Osteoblast (primary cell): ENCODE measurements at regions not wholly inside any gene's neighbourhood (a gene's known extent, or its start where the extent isn't known, plus 50 kb on each side); places are given as distances from the start of the nearest gene placed in this dataset.

Experiments used
- DNase-seq: peaks from one replicate; pipeline ENCODE4 v3.0.0; 2011; ENCODE audit warnings: low spot score, mixed read lengths; ENCODE audit not compliant: insufficient read length; ENCODE audit errors: missing footprints
- H2AFZ ChIP-seq: 2 replicates; pipeline ENCODE4 v1.6.0; 2011; ENCODE audit warnings: mild to moderate bottlenecking, low read length
- H3K27ac ChIP-seq: 2 replicates; pipeline ENCODE4 v1.5.1; 2011; ENCODE audit warnings: mild to moderate bottlenecking, low read depth, low read length, moderate library complexity
- H3K27me3 ChIP-seq: 2 replicates; pipeline ENCODE4 v1.6.0; 2012; ENCODE audit warnings: mild to moderate bottlenecking, control low read depth, inconsistent platforms, low read length, moderate library complexity; ENCODE audit not compliant: insufficient read depth
- H3K36me3 ChIP-seq: 2 replicates; pipeline ENCODE4 v1.5.1; 2011; ENCODE audit warnings: mild to moderate bottlenecking, low read length, control low read depth, moderate library complexity; ENCODE audit not compliant: insufficient read depth
- H3K4me1 ChIP-seq: 2 replicates; pipeline ENCODE4 v1.5.1; 2011; ENCODE audit warnings: mild to moderate bottlenecking, low read length, control low read depth, moderate library complexity; ENCODE audit not compliant: insufficient read depth
- H3K4me2 ChIP-seq: 2 replicates; pipeline ENCODE4 v1.6.0; 2011; ENCODE audit warnings: mild to moderate bottlenecking, low read length; ENCODE audit not compliant: insufficient read depth
- H3K4me3 ChIP-seq: fragments of 200-600 bp; sonication (generic); 3 replicates; pipeline ENCODE4 v1.5.1; 2012; ENCODE audit warnings: mild to moderate bottlenecking, low read length, inconsistent platforms; ENCODE audit not compliant: insufficient read depth
- H3K79me2 ChIP-seq: 2 replicates; pipeline ENCODE4 v1.6.0; 2012; ENCODE audit warnings: mild to moderate bottlenecking, low read length, control low read depth, inconsistent platforms; ENCODE audit not compliant: insufficient read depth
- H3K9me3 ChIP-seq: 2 replicates; pipeline ENCODE4 v1.5.1; 2011; ENCODE audit warnings: low read depth, low read length, control low read depth
- H4K20me1 ChIP-seq: 2 replicates; pipeline ENCODE4 v1.6.0; 2012; ENCODE audit warnings: mild to moderate bottlenecking, low read length, control low read depth; ENCODE audit not compliant: insufficient read depth
- CTCF ChIP-seq: IDR thresholded peaks from 2 replicates; pipeline ENCODE4 v1.5.1; 2011; ENCODE audit warnings: mild to moderate bottlenecking, low read depth, low read length, moderate library complexity; ENCODE audit errors: extremely low read depth

GRCh38 chr10:78118591-78118990, 84.9 kb downstream of the RPS24 start:
- no peak for TF ChIP-seq CTCF
- Histone ChIP-seq H3K27me3 (peaks cover 52% of the 10 kb centered on the region), H3K27ac (no peak overlapping the region), H3K36me3 (no peaks in the 10 kb centered on the region), H3K9me3 (peaks cover 7% of the 10 kb centered on the region), H3K4me2 (no peak overlapping the region), H4K20me1 (no peaks in the 10 kb centered on the region), H3K79me2 (no peaks in the 10 kb centered on the region), H3K4me3 (no peak overlapping the region), H3K4me1 (no peaks in the 10 kb centered on the region), H2AFZ (no peak overlapping the region)
- no peak for DNase-seq

- no peaks in the 10 kb centered on the region for H3K79me2 ChIP-seq
- no peak for DNase-seq
- H3K4me1 ChIP-seq, result no peaks in the 10 kb centered on the region
- no peak overlapping the region for H3K4me2 ChIP-seq
- H4K20me1 ChIP-seq, result no peaks in the 10 kb centered on the region
- no peak for TF ChIP-seq CTCF
- no peak overlapping the region for H3K4me3 ChIP-seq
- no peak overlapping the region for H2AFZ ChIP-seq
- H3K36me3 ChIP-seq, result no peaks in the 10 kb centered on the region
- peaks cover 7% of the 10 kb centered on the region for H3K9me3 ChIP-seq
- H3K27ac ChIP-seq, result no peak overlapping the region
- peaks cover 20% of the 10 kb centered on the region for H3K27me3 ChIP-seq
Measured at GRCh38 chr10:78121801-78122200, 88.1 kb downstream of the RPS24 start.

GRCh38 chr10:78124167-78124566, 90.5 kb downstream of the RPS24 start:
- TF ChIP-seq CTCF, result no peak
- Histone ChIP-seq H3K4me1 (no peaks in the 10 kb centered on the region), H3K79me2 (no peaks in the 10 kb centered on the region), H4K20me1 (no peaks in the 10 kb centered on the region), H2AFZ (no peak overlapping the region), H3K27ac (no peak overlapping the region), H3K4me3 (no peak overlapping the region), H3K27me3 (peaks cover 7% of the 10 kb centered on the region), H3K36me3 (no peaks in the 10 kb centered on the region), H3K9me3 (peaks cover 7% of the 10 kb centered on the region), H3K4me2 (no peak overlapping the region)
- no peak for DNase-seq

- no peaks in the 10 kb centered on the region for H3K79me2 ChIP-seq
- H3K9me3 ChIP-seq, result no peaks in the 10 kb centered on the region
- no peaks in the 10 kb centered on the region for H3K36me3 ChIP-seq
- H3K27me3 ChIP-seq, result peaks cover 16% of the 10 kb centered on the region
- H3K4me1 ChIP-seq, result no peaks in the 10 kb centered on the region
- no peak for TF ChIP-seq CTCF
- H3K4me3 ChIP-seq, result no peak overlapping the region
- no peak for DNase-seq
- H2AFZ ChIP-seq, result no peak overlapping the region
- no peak overlapping the region for H3K27ac ChIP-seq
- H4K20me1 ChIP-seq, result no peaks in the 10 kb centered on the region
- H3K4me2 ChIP-seq, result no peak overlapping the region
Measured at GRCh38 chr10:78129211-78129610, 95.5 kb downstream of the RPS24 start.
